ENCODE measurements at regions not wholly inside any gene's neighbourhood (a gene's known extent, or its start where the extent isn't known, plus 50 kb on each side); places are given as distances from the start of the nearest gene placed in this dataset.

- no peak for DNase-seq
- Histone ChIP-seq H3K27me3 (replicated peaks; ENCODE audit: control insufficient read depth, insufficient read depth, low read length, poor library complexity, severe bottlenecking) (no peaks in the 10 kb centered on the region), H3K36me3 (ENCODE audit: control insufficient read depth, insufficient read depth, low read length) (no peaks in the 10 kb centered on the region), H3K9me3 (ENCODE audit: control insufficient read depth, low read length) (no peaks in the 10 kb centered on the region), H3K4me1 (ENCODE audit: control insufficient read depth, insufficient read depth, low read length, poor library complexity, severe bottlenecking) (peaks cover 7% of the 10 kb centered on the region), H3K27ac (ENCODE audit: insufficient read depth, low read length, poor library complexity, severe bottlenecking) (no peak overlapping the region), H3K4me3 (ENCODE audit: insufficient read depth, low read depth, low read length, poor library complexity, severe bottlenecking) (no peak overlapping the region)
These were observed 126.5 kb upstream of the ABCA1 start for GRCh38 chr9:105054491-105054890.

GRCh38 chr9:105055917-105056316, 128.0 kb upstream of the ABCA1 start:
- no peak overlapping the region for H3K4me3 ChIP-seq (ENCODE audit: insufficient read depth, low read depth, low read length, poor library complexity, severe bottlenecking)
- no peaks in the 10 kb centered on the region for H3K9me3 ChIP-seq (ENCODE audit: control insufficient read depth, low read length)
- no peaks in the 10 kb centered on the region for H3K27me3 ChIP-seq (replicated peaks; ENCODE audit: control insufficient read depth, insufficient read depth, low read length, poor library complexity, severe bottlenecking)
- no peak for DNase-seq
- no peaks in the 10 kb centered on the region for H3K36me3 ChIP-seq (ENCODE audit: control insufficient read depth, insufficient read depth, low read length)
- H3K4me1 ChIP-seq (ENCODE audit: control insufficient read depth, insufficient read depth, low read length, poor library complexity, severe bottlenecking) = peaks cover 7% of the 10 kb centered on the region
- H3K27ac ChIP-seq (ENCODE audit: insufficient read depth, low read length, poor library complexity, severe bottlenecking) = no peak overlapping the region

- H3K4me1 ChIP-seq (ENCODE audit: control insufficient read depth, insufficient read depth, low read length, poor library complexity, severe bottlenecking) = peaks cover 4% of the 10 kb centered on the region
- H3K36me3 ChIP-seq (ENCODE audit: control insufficient read depth, insufficient read depth, low read length) = no peaks in the 10 kb centered on the region
- no peaks in the 10 kb centered on the region for H3K9me3 ChIP-seq (ENCODE audit: control insufficient read depth, low read length)
- H3K4me3 ChIP-seq (ENCODE audit: insufficient read depth, low read depth, low read length, poor library complexity, severe bottlenecking) = no peak overlapping the region
- no peaks in the 10 kb centered on the region for H3K27me3 ChIP-seq (replicated peaks; ENCODE audit: control insufficient read depth, insufficient read depth, low read length, poor library complexity, severe bottlenecking)
- H3K27ac ChIP-seq (ENCODE audit: insufficient read depth, low read length, poor library complexity, severe bottlenecking) = no peak overlapping the region
- DNase-seq = no peak
These were observed 129.6 kb upstream of the ABCA1 start for GRCh38 chr9:105057551-105057950.

- Histone ChIP-seq H3K27me3 (replicated peaks; ENCODE audit: control insufficient read depth, insufficient read depth, low read length, poor library complexity, severe bottlenecking) (no peaks in the 10 kb centered on the region), H3K4me3 (ENCODE audit: insufficient read depth, low read depth, low read length, poor library complexity, severe bottlenecking) (no peak overlapping the region), H3K36me3 (ENCODE audit: control insufficient read depth, insufficient read depth, low read length) (no peaks in the 10 kb centered on the region), H3K9me3 (ENCODE audit: control insufficient read depth, low read length) (no peaks in the 10 kb centered on the region), H3K4me1 (ENCODE audit: control insufficient read depth, insufficient read depth, low read length, poor library complexity, severe bottlenecking) (no peaks in the 10 kb centered on the region), H3K27ac (ENCODE audit: insufficient read depth, low read length, poor library complexity, severe bottlenecking) (no peak overlapping the region)
- DNase-seq = no peak
These were observed 131.3 kb upstream of the ABCA1 start for GRCh38 chr9:105059252-105059651.

GRCh38 chr9:105062222-105062855, 134.4 kb upstream of the ABCA1 start:
- H3K4me1 ChIP-seq (ENCODE audit: control insufficient read depth, insufficient read depth, low read length, poor library complexity, severe bottlenecking) = no peaks in the 10 kb centered on the region
- no peak overlapping the region for H3K4me3 ChIP-seq (ENCODE audit: insufficient read depth, low read depth, low read length, poor library complexity, severe bottlenecking)
- H3K9me3 ChIP-seq (ENCODE audit: control insufficient read depth, low read length) = no peaks in the 10 kb centered on the region
- H3K27me3 ChIP-seq (replicated peaks; ENCODE audit: control insufficient read depth, insufficient read depth, low read length, poor library complexity, severe bottlenecking) = no peaks in the 10 kb centered on the region
- DNase-seq = no peak
- no peaks in the 10 kb centered on the region for H3K36me3 ChIP-seq (ENCODE audit: control insufficient read depth, insufficient read depth, low read length)
- no peak overlapping the region for H3K27ac ChIP-seq (ENCODE audit: insufficient read depth, low read length, poor library complexity, severe bottlenecking)

- Histone ChIP-seq H3K27ac (ENCODE audit: insufficient read depth, low read length, poor library complexity, severe bottlenecking) (no peak overlapping the region), H3K4me1 (ENCODE audit: control insufficient read depth, insufficient read depth, low read length, poor library complexity, severe bottlenecking) (no peaks in the 10 kb centered on the region), H3K9me3 (ENCODE audit: control insufficient read depth, low read length) (no peaks in the 10 kb centered on the region), H3K36me3 (ENCODE audit: control insufficient read depth, insufficient read depth, low read length) (no peaks in the 10 kb centered on the region), H3K27me3 (replicated peaks; ENCODE audit: control insufficient read depth, insufficient read depth, low read length, poor library complexity, severe bottlenecking) (no peaks in the 10 kb centered on the region), H3K4me3 (ENCODE audit: insufficient read depth, low read depth, low read length, poor library complexity, severe bottlenecking) (no peak overlapping the region)
- DNase-seq = no peak
These were observed 136.5 kb upstream of the ABCA1 start for GRCh38 chr9:105064248-105065097.

GRCh38 chr9:105065098-105066088, 137.4 kb upstream of the ABCA1 start:
- H3K4me3 ChIP-seq (ENCODE audit: insufficient read depth, low read depth, low read length, poor library complexity, severe bottlenecking) = no peak overlapping the region
- H3K27me3 ChIP-seq (replicated peaks; ENCODE audit: control insufficient read depth, insufficient read depth, low read length, poor library complexity, severe bottlenecking) = no peaks in the 10 kb centered on the region
- no peak overlapping the region for H3K27ac ChIP-seq (ENCODE audit: insufficient read depth, low read length, poor library complexity, severe bottlenecking)
- no peaks in the 10 kb centered on the region for H3K4me1 ChIP-seq (ENCODE audit: control insufficient read depth, insufficient read depth, low read length, poor library complexity, severe bottlenecking)
- no peaks in the 10 kb centered on the region for H3K9me3 ChIP-seq (ENCODE audit: control insufficient read depth, low read length)
- DNase-seq = no peak
- no peaks in the 10 kb centered on the region for H3K36me3 ChIP-seq (ENCODE audit: control insufficient read depth, insufficient read depth, low read length)

- H3K9me3 ChIP-seq (ENCODE audit: control insufficient read depth, low read length) = no peaks in the 10 kb centered on the region
- H3K27me3 ChIP-seq (replicated peaks; ENCODE audit: control insufficient read depth, insufficient read depth, low read length, poor library complexity, severe bottlenecking) = no peaks in the 10 kb centered on the region
- no peak for DNase-seq
- H3K36me3 ChIP-seq (ENCODE audit: control insufficient read depth, insufficient read depth, low read length) = no peaks in the 10 kb centered on the region
- no peaks in the 10 kb centered on the region for H3K4me1 ChIP-seq (ENCODE audit: control insufficient read depth, insufficient read depth, low read length, poor library complexity, severe bottlenecking)
- H3K27ac ChIP-seq (ENCODE audit: insufficient read depth, low read length, poor library complexity, severe bottlenecking) = no peak overlapping the region
- H3K4me3 ChIP-seq (ENCODE audit: insufficient read depth, low read depth, low read length, poor library complexity, severe bottlenecking) = no peak overlapping the region
These were observed 138.4 kb upstream of the ABCA1 start for GRCh38 chr9:105066275-105066865.

- H3K27ac ChIP-seq (ENCODE audit: insufficient read depth, low read length, poor library complexity, severe bottlenecking) = no peak overlapping the region
- no peak for DNase-seq
These were observed 140.1 kb upstream of the ABCA1 start for GRCh38 chr9:105067895-105068580.

More at GRCh38 chr9:105067895-105068580, 140.1 kb upstream of the ABCA1 start:
- Histone ChIP-seq H3K4me3 (ENCODE audit: insufficient read depth, low read depth, low read length, poor library complexity, severe bottlenecking) (no peak overlapping the region), H3K9me3 (ENCODE audit: control insufficient read depth, low read length) (no peaks in the 10 kb centered on the region), H3K4me1 (ENCODE audit: control insufficient read depth, insufficient read depth, low read length, poor library complexity, severe bottlenecking) (no peaks in the 10 kb centered on the region), H3K36me3 (ENCODE audit: control insufficient read depth, insufficient read depth, low read length) (no peaks in the 10 kb centered on the region), H3K27me3 (replicated peaks; ENCODE audit: control insufficient read depth, insufficient read depth, low read length, poor library complexity, severe bottlenecking) (no peaks in the 10 kb centered on the region)

All from effector memory CD4-positive, alpha-beta T cell (primary cell).